IMR-90 (cell line): ENCODE measurements at regions not wholly inside any gene's neighbourhood (a gene's known extent, or its start where the extent isn't known, plus 50 kb on each side); places are given as distances from the start of the nearest gene placed in this dataset.

ENCODE experiments used
- ATAC-seq: fragments of 200-7000 bp; cut with Tn5 transposase; 2 replicates; pipeline ENCODE4 v1.9.1; 2020; ENCODE audit warnings: low read depth, mild to moderate bottlenecking, moderate library complexity
- BruUV-seq: library from RNA; stranded (reverse); fragments of 400-500 nt; replicated peaks from 2 replicates; lab custom pipeline; 2021; lab: Mats Ljungman, UMichigan
- CTCF ChIA-PET: fragments of 300-600 bp; formaldehyde crosslinking; extraction: SDS; loops from one replicate; lab custom pipeline; 2021; ENCODE audit warnings: antibody characterized with exemption; lab: Yijun Ruan, JAX
- POLR2A ChIA-PET: fragments of 300-600 bp; sonication (Branson Sonifier 250); formaldehyde crosslinking; loops from one replicate; lab custom pipeline; 2022; ENCODE audit warnings: antibody characterized with exemption; ENCODE audit not compliant: unreplicated experiment; lab: Charles Lee
- DNase-seq: peaks from one replicate; pipeline ENCODE4 v3.0.0; 2013
- H2AFZ ChIP-seq: replicated peaks from 2 replicates; pipeline ENCODE3; 2013; ENCODE audit warnings: low read length, mild to moderate bottlenecking; ENCODE audit not compliant: poor library complexity
- H2AK5ac ChIP-seq: 2 replicates; pipeline ENCODE4 v1.6.1; 2013; ENCODE audit warnings: low read depth, low read length, inconsistent platforms
- H2AK9ac ChIP-seq: replicated peaks from 2 replicates; pipeline ENCODE3; 2013; ENCODE audit warnings: mild to moderate bottlenecking, low read depth, low read length, moderate library complexity; ENCODE audit not compliant: poor library complexity
- H2BK120ac ChIP-seq: 2 replicates; pipeline ENCODE4 v1.6.1; 2013; ENCODE audit warnings: low read depth, low read length, inconsistent platforms
- H2BK15ac ChIP-seq: 3 replicates; pipeline ENCODE4 v1.6.1; 2013; ENCODE audit warnings: low read depth, low read length, inconsistent platforms
- H2BK20ac ChIP-seq: 2 replicates; pipeline ENCODE4 v1.6.1; 2013; ENCODE audit warnings: low read depth, mild to moderate bottlenecking, inconsistent platforms, low read length, moderate library complexity
- H2BK5ac ChIP-seq: 2 replicates; pipeline ENCODE4 v1.6.1; 2013; ENCODE audit warnings: mild to moderate bottlenecking, low read depth, low read length, inconsistent platforms; ENCODE audit not compliant: poor library complexity, severe bottlenecking
- H3K14ac ChIP-seq: replicated peaks from 2 replicates; pipeline ENCODE4 v1.6.1; 2013; ENCODE audit warnings: low read depth, low read length, inconsistent platforms
- H3K18ac ChIP-seq: 2 replicates; pipeline ENCODE4 v1.6.1; 2013; ENCODE audit warnings: low read depth, low read length, control low read depth
- H3K23ac ChIP-seq: 2 replicates; pipeline ENCODE4 v1.6.1; 2013; ENCODE audit warnings: low read depth, low read length, inconsistent platforms
- H3K27ac ChIP-seq: 2 replicates; pipeline ENCODE4 v1.5.1; 2013; ENCODE audit warnings: mild to moderate bottlenecking, control low read depth, low read length; ENCODE audit not compliant: insufficient read depth
- H3K27me3 ChIP-seq: 2 replicates; pipeline ENCODE4 v1.6.1; 2013; ENCODE audit warnings: low read length; ENCODE audit not compliant: control insufficient read depth, insufficient read depth
- H3K36me3 ChIP-seq: 2 replicates; pipeline ENCODE4 v1.6.1; 2013; ENCODE audit warnings: low read length, mixed read lengths; ENCODE audit not compliant: control insufficient read depth, insufficient read depth
- H3K4ac ChIP-seq: 2 replicates; pipeline ENCODE4 v1.6.1; 2013; ENCODE audit warnings: low read depth, low read length, inconsistent platforms
- H3K4me1 ChIP-seq: 2 replicates; pipeline ENCODE4 v1.6.1; 2013; ENCODE audit warnings: low read length, mixed read lengths; ENCODE audit not compliant: control insufficient read depth, insufficient read depth
- H3K4me2 ChIP-seq: 2 replicates; pipeline ENCODE4 v1.6.1; 2013; ENCODE audit warnings: low read depth, mild to moderate bottlenecking, control low read depth, low read length, moderate library complexity
- H3K4me3 ChIP-seq: 2 replicates; pipeline ENCODE4 v1.5.1; 2013; ENCODE audit warnings: low read depth, mild to moderate bottlenecking, control low read depth, low read length, moderate library complexity; ENCODE audit not compliant: insufficient read depth
- H3K56ac ChIP-seq: 2 replicates; pipeline ENCODE4 v1.6.1; 2013; ENCODE audit warnings: low read length, inconsistent platforms; ENCODE audit not compliant: insufficient read depth; ENCODE audit errors: extremely low read depth
- H3K79me1 ChIP-seq, 2 experiments: 2 replicates each; pipeline ENCODE4 v1.6.1; 2013; ENCODE audit warnings: low read length in 2 of 2, inconsistent platforms in 1 of 2, low read depth in 1 of 2
- H3K9ac ChIP-seq: 2 replicates; pipeline ENCODE4 v1.6.1; 2013; ENCODE audit warnings: low read depth, low read length, control low read depth
- H3K9me1 ChIP-seq: 2 replicates; pipeline ENCODE4 v1.6.1; 2013; ENCODE audit warnings: low read length, inconsistent platforms; ENCODE audit not compliant: insufficient read depth
- H3K9me3 ChIP-seq: 2 replicates; pipeline ENCODE4 v1.6.1; 2013; ENCODE audit warnings: low read length; ENCODE audit not compliant: control insufficient read depth, insufficient read depth
- H4K20me1 ChIP-seq: 2 replicates; pipeline ENCODE4 v1.6.1; 2013; ENCODE audit warnings: low read length, inconsistent platforms; ENCODE audit not compliant: insufficient read depth
- H4K5ac ChIP-seq: 2 replicates; pipeline ENCODE4 v1.6.1; 2013; ENCODE audit warnings: mild to moderate bottlenecking, low read depth, low read length, control low read depth
- H4K8ac ChIP-seq, 2 experiments: 2 replicates each; pipeline ENCODE4 v1.6.1; 2013; ENCODE audit warnings: low read depth in 2 of 2, low read length in 2 of 2, control low read depth in 1 of 2, inconsistent platforms in 1 of 2
- H4K91ac ChIP-seq: 2 replicates; pipeline ENCODE4 v1.6.1; 2013; ENCODE audit warnings: low read depth, low read length, inconsistent platforms; ENCODE audit not compliant: insufficient read depth
- BHLHE40 ChIP-seq: fragments of 150-350 bp; IDR thresholded peaks from 2 replicates; pipeline ENCODE4 v1.6.1; 2016; ENCODE audit warnings: mild to moderate bottlenecking, low read depth, low read length
- CEBPB ChIP-seq: IDR thresholded peaks from 2 replicates; pipeline ENCODE4 v1.6.1; 2012; ENCODE audit warnings: low read depth, low read length, improper control_type of control experiment
- CTCF ChIP-seq: conservative IDR thresholded peaks from 2 replicates; pipeline ENCODE4 v1.5.1; 2012; ENCODE audit warnings: mild to moderate bottlenecking, low read depth, low read length, improper control_type of control experiment
- MAZ ChIP-seq: IDR thresholded peaks from 2 replicates; pipeline ENCODE4 v1.6.1; 2012; ENCODE audit warnings: low read depth, mild to moderate bottlenecking, low read length, improper control_type of control experiment, moderate library complexity, borderline replicate concordance
- MXI1 ChIP-seq: IDR thresholded peaks from 2 replicates; pipeline ENCODE4 v1.6.1; 2012; ENCODE audit warnings: low read depth, mild to moderate bottlenecking, low read length, moderate library complexity, borderline replicate concordance
- NFE2L2 ChIP-seq: fragments of 150-350 bp; IDR thresholded peaks from 2 replicates; pipeline ENCODE4 v1.6.1; 2016; ENCODE audit warnings: low read depth, mild to moderate bottlenecking, low read length
- POLR2A ChIP-seq: IDR thresholded peaks from 2 replicates; pipeline ENCODE4 v1.6.1; 2012; ENCODE audit warnings: mild to moderate bottlenecking, low read depth, low read length
- RAD21 ChIP-seq: IDR thresholded peaks from 2 replicates; pipeline ENCODE4 v1.6.1; 2012; ENCODE audit warnings: low read length, improper control_type of control experiment
- RCOR1 ChIP-seq: IDR thresholded peaks from 2 replicates; pipeline ENCODE4 v1.6.1; 2012; ENCODE audit warnings: mild to moderate bottlenecking, low read length, improper control_type of control experiment; ENCODE audit not compliant: insufficient replicate concordance
- RFX5 ChIP-seq: IDR thresholded peaks from 2 replicates; pipeline ENCODE4 v1.8.0; 2012; ENCODE audit warnings: low read depth, mild to moderate bottlenecking, low read length, moderate library complexity
- SMC3 ChIP-seq: fragments of 150-350 bp; IDR thresholded peaks from 2 replicates; pipeline ENCODE4 v1.6.1; 2016; ENCODE audit warnings: low read depth, mild to moderate bottlenecking, antibody characterized with exemption, low read length, moderate library complexity
- USF2 ChIP-seq: fragments of 150-350 bp; IDR thresholded peaks from 2 replicates; pipeline ENCODE4 v1.6.1; 2017; ENCODE audit warnings: mild to moderate bottlenecking, antibody characterized with exemption, low read length, low read depth
- WGBS, 2 experiments: methylation state at CpG; one replicate each; pipeline versions ENCODE4 v1.1.5 to v1.1.7; 2013; ENCODE audit warnings: missing lambda C conversion rate in 2 of 2; ENCODE audit not compliant: insufficient read length in 1 of 2; ENCODE audit errors: extremely low coverage in 2 of 2; 5-methylcytosine and 5-hydroxymethylcytosine counted together
- dilution Hi-C: fragments of 300-500 bp; cut with HindIII; formaldehyde crosslinking; loops from one replicate; pipeline ENCODE4 v1.14.3; 2018; ENCODE audit warnings: low sequenced_read_pairs; ENCODE audit not compliant: unreplicated experiment
- in situ Hi-C: fragments of 300-500 bp; cut with MboI; formaldehyde crosslinking; loops from 3 replicates; pipeline ENCODE4 v1.14.3; 2019; ENCODE audit warnings: low sequenced_read_pairs, inconsistent platforms, mixed read lengths
- intact Hi-C: fragments of 100-400 bp; cut with micrococcal nuclease; formaldehyde crosslinking; loops from 2 replicates; pipeline ENCODE4 v1.10.0; 2022

GRCh38 chr4:27463816-27464215 lies 603.2 kb downstream of the STIM2 start:
- Histone ChIP-seq H3K56ac (no peak overlapping the region), H4K91ac (no peak overlapping the region), H3K4ac (no peak overlapping the region), H3K36me3 (no peaks in the 10 kb centered on the region), H2BK20ac (no peak overlapping the region), H4K5ac (no peak overlapping the region), H4K8ac (no peak overlapping the region), H2AFZ (no peak overlapping the region), H3K4me2 (no peak overlapping the region), H3K9me3 (peaks cover 11% of the 10 kb centered on the region), H3K79me1 (no peaks in the 10 kb centered on the region), H3K9me1 (no peaks in the 10 kb centered on the region), H3K18ac (no peak overlapping the region), H3K27me3 (no peaks in the 10 kb centered on the region), H2BK15ac (no peak overlapping the region), H4K20me1 (no peaks in the 10 kb centered on the region), H3K23ac (no peak overlapping the region), H2AK9ac (no peak overlapping the region), H2AK5ac (no peak overlapping the region), H3K9ac (no peak overlapping the region), H2BK5ac (no peak overlapping the region), H3K27ac (no peak overlapping the region), H3K4me3 (no peak overlapping the region), H2BK120ac (no peak overlapping the region), H3K14ac (no peak overlapping the region), H3K4me1 (no peaks in the 10 kb centered on the region)
- no CpG with 5 or more reads among the region's 3 CpGs for WGBS, 2 experiments
- BruUV-seq, result no TSS peak
- CTCF ChIA-PET, result no interaction called here
- POLR2A ChIA-PET, result no interaction called here
- ATAC-seq (no peak), DNase-seq (peak; percentile 0)
- no peak for TF ChIP-seq NFE2L2
- TF ChIP-seq MAZ, result no peak
- TF ChIP-seq CTCF, result no peak
- no peak for TF ChIP-seq BHLHE40
- TF ChIP-seq USF2, result no peak
- no peak for TF ChIP-seq MXI1
- TF ChIP-seq CEBPB, result no peak
- TF ChIP-seq RFX5, result no peak
- no peak for TF ChIP-seq POLR2A
- TF ChIP-seq SMC3, result no peak
- TF ChIP-seq RCOR1, result no peak
- no peak for TF ChIP-seq RAD21
- dilution Hi-C loops (no loop called here), in situ Hi-C loops (no loop called here), intact Hi-C loops (no loop called here)
